SK-N-SH treated with all-trans-retinoic acid at 6 μM for 48 hours (cell line): ENCODE measurements at regions not wholly inside any gene's neighbourhood (a gene's known extent, or its start where the extent isn't known, plus 50 kb on each side); places are given as distances from the start of the nearest gene placed in this dataset.

ENCODE experiments used
- ATAC-seq: fragments of 200-7000 bp; cut with Tn5 transposase; 3 replicates; pipeline ENCODE4 v1.9.1; 2020; ENCODE audit warnings: mild to moderate bottlenecking, moderate library complexity
- BACH2 ChIP-seq: fragments of 250-450 bp; sonication (Bioruptor Pico); IDR thresholded peaks from 2 replicates; pipeline ENCODE4 v1.9.0; 2021; ENCODE audit warnings: mild to moderate bottlenecking, borderline replicate concordance
- CREB5 ChIP-seq: fragments of 250-450 bp; sonication (Bioruptor Pico); IDR thresholded peaks from 2 replicates; pipeline ENCODE4 v1.5.1; 2020; ENCODE audit warnings: low read depth, mild to moderate bottlenecking, moderate library complexity
- CSDC2 ChIP-seq: fragments of 250-450 bp; sonication (Bioruptor Pico); IDR thresholded peaks from 2 replicates; pipeline ENCODE4 v1.5.0; 2020; ENCODE audit warnings: mild to moderate bottlenecking, moderate library complexity
- ESRRG ChIP-seq: fragments of 250-450 bp; sonication (Bioruptor Pico); IDR thresholded peaks from 2 replicates; pipeline ENCODE4 v1.6.1; 2021; ENCODE audit warnings: mild to moderate bottlenecking
- GLIS3 ChIP-seq: fragments of 250-450 bp; sonication (Bioruptor Pico); IDR thresholded peaks from 2 replicates; pipeline ENCODE4 v1.5.0; 2020; ENCODE audit warnings: mild to moderate bottlenecking, moderate library complexity
- ISL1 ChIP-seq: fragments of 250-450 bp; sonication (Bioruptor Pico); IDR thresholded peaks from 2 replicates; pipeline ENCODE4 v2.1.2; 2022; ENCODE audit warnings: mild to moderate bottlenecking, moderate library complexity
- OSR1 ChIP-seq: fragments of 250-450 bp; sonication (Bioruptor Pico); IDR thresholded peaks from 2 replicates; pipeline ENCODE4 v1.8.0; 2022; ENCODE audit warnings: moderate library complexity, mild to moderate bottlenecking, inconsistent platforms
- PATZ1 ChIP-seq: fragments of 250-450 bp; sonication (Bioruptor Pico); IDR thresholded peaks from 2 replicates; pipeline ENCODE4 v1.8.0; 2020; ENCODE audit warnings: mild to moderate bottlenecking, moderate library complexity, borderline replicate concordance
- PPARA ChIP-seq: fragments of 250-450 bp; sonication (Bioruptor Pico); IDR thresholded peaks from 2 replicates; pipeline ENCODE4 v1.5.0; 2020; ENCODE audit warnings: mild to moderate bottlenecking, borderline replicate concordance
- RARB ChIP-seq: fragments of 250-450 bp; sonication (Bioruptor Pico); IDR thresholded peaks from 2 replicates; pipeline ENCODE4 v1.8.0; 2021; ENCODE audit warnings: mild to moderate bottlenecking, moderate library complexity
- SNAI2 ChIP-seq: fragments of 250-450 bp; sonication (Bioruptor Pico); IDR thresholded peaks from 2 replicates; pipeline ENCODE4 v1.5.0; 2020; ENCODE audit warnings: mild to moderate bottlenecking, moderate library complexity
- TCF4 ChIP-seq: fragments of 250-450 bp; sonication (Bioruptor Pico); IDR thresholded peaks from 2 replicates; pipeline ENCODE4 v1.8.0; 2021; ENCODE audit warnings: mild to moderate bottlenecking, moderate library complexity, borderline replicate concordance
- TOX ChIP-seq: fragments of 250-450 bp; sonication (Bioruptor Pico); IDR thresholded peaks from 2 replicates; pipeline ENCODE4 v1.8.0; 2021; ENCODE audit warnings: mild to moderate bottlenecking, moderate library complexity, borderline replicate concordance
- ZC3H10 ChIP-seq: fragments of 250-450 bp; sonication (Bioruptor Pico); IDR thresholded peaks from 2 replicates; pipeline ENCODE4 v1.5.1; 2021; ENCODE audit warnings: mild to moderate bottlenecking, moderate library complexity
- ZFP3 ChIP-seq: fragments of 250-450 bp; sonication (Bioruptor Pico); IDR thresholded peaks from 2 replicates; pipeline ENCODE4 v1.5.0; 2020; ENCODE audit warnings: mild to moderate bottlenecking, moderate library complexity
- ZFP30 ChIP-seq: fragments of 450-650 bp; formaldehyde crosslinking; IDR thresholded peaks from 2 replicates; pipeline ENCODE4 v1.5.0; 2022; ENCODE audit warnings: mild to moderate bottlenecking, moderate library complexity
- ZNF70 ChIP-seq: fragments of 450-650 bp; formaldehyde crosslinking; IDR thresholded peaks from 2 replicates; pipeline ENCODE4 v1.5.0; 2020; ENCODE audit warnings: mild to moderate bottlenecking, moderate library complexity
- ZNF8 ChIP-seq: fragments of 450-650 bp; formaldehyde crosslinking; IDR thresholded peaks from 2 replicates; pipeline ENCODE4 v1.5.0; 2020; ENCODE audit warnings: mild to moderate bottlenecking, moderate library complexity
- TF ChIP-seq, protein P1 (sequence below): fragments of 250-450 bp; sonication (Bioruptor Pico); IDR thresholded peaks from 2 replicates; pipeline ENCODE4 v1.8.0; 2021; ENCODE audit warnings: low read depth, mild to moderate bottlenecking, moderate library complexity, borderline replicate concordance

- TF ChIP-seq, protein P1, sequence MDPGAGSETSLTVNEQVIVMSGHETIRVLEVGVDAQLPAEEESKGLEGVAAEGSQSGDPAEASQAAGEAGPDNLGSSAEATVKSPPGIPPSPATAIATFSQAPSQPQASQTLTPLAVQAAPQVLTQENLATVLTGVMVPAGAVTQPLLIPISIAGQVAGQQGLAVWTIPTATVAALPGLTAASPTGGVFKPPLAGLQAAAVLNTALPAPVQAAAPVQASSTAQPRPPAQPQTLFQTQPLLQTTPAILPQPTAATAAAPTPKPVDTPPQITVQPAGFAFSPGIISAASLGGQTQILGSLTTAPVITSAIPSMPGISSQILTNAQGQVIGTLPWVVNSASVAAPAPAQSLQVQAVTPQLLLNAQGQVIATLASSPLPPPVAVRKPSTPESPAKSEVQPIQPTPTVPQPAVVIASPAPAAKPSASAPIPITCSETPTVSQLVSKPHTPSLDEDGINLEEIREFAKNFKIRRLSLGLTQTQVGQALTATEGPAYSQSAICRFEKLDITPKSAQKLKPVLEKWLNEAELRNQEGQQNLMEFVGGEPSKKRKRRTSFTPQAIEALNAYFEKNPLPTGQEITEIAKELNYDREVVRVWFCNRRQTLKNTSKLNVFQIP (CRISPR knock-in tag), result no peak
- TF ChIP-seq ZC3H10 (CRISPR knock-in tag) (no peak), ZFP3 (CRISPR knock-in tag) (no peak), BACH2 (no peak), ISL1 (CRISPR knock-in tag) (no peak)
These were observed 122.6 kb downstream of the CD8B2 start (continued) for GRCh38 chr2:106609780-106610179.

DNA sequence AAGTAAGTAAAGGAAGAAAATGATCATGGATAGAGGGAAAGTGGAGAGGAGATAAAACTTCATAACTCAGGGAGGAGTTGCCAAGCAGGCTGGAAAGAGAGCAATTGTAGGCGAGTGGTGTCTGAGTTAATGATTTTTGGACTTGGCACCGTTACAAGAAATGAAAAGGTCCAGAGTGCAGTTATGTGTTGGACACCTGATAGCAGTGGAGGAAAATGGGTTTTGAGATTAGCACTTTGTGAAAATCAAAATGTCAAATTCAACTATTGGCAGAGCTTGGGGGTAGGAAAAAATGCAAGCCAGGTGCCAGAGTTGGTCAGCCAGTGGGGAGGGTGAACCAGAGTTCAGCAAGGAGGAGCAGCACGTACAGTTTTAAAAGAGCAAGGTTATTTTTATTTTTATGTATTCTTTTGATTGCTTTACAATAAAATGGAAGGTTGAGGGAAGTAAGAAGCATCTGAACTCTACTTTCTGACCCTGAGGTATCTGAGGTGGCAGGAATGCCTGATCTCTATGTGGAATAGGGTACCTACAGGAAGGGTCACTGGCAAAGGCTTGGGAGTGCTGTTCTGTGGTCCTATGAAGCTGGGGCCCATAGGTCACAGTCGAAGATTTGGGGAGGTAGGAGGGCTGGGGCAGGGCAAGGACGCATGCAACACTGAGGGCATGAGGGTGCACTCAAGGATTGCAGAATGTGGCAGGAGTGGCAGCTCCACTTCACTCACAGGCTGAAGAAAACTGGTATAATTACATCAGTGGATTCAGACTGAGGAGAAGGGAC lies 127.5 kb downstream of the CD8B2 start:
- ATAC-seq, result no peak
- TF ChIP-seq PPARA (CRISPR knock-in tag), result no peak
- no peak for TF ChIP-seq RARB
- TF ChIP-seq OSR1 (CRISPR knock-in tag), result no peak
- no peak for TF ChIP-seq ZNF8 (CRISPR knock-in tag)
- TF ChIP-seq CREB5 (CRISPR knock-in tag), result no peak
- TF ChIP-seq TCF4, result no peak
- no peak for TF ChIP-seq PATZ1
- TF ChIP-seq SNAI2, result no peak
- TF ChIP-seq GLIS3 (CRISPR knock-in tag), result no peak
- TF ChIP-seq, protein P1 (CRISPR knock-in tag), result no peak
- TF ChIP-seq ESRRG (CRISPR knock-in tag), result no peak
- no peak for TF ChIP-seq ISL1 (CRISPR knock-in tag)
- TF ChIP-seq ZFP30 (CRISPR knock-in tag), result no peak
- TF ChIP-seq ZFP3 (CRISPR knock-in tag), result no peak
- no peak for TF ChIP-seq TOX (CRISPR knock-in tag)
- no peak for TF ChIP-seq ZC3H10 (CRISPR knock-in tag)

DNA sequence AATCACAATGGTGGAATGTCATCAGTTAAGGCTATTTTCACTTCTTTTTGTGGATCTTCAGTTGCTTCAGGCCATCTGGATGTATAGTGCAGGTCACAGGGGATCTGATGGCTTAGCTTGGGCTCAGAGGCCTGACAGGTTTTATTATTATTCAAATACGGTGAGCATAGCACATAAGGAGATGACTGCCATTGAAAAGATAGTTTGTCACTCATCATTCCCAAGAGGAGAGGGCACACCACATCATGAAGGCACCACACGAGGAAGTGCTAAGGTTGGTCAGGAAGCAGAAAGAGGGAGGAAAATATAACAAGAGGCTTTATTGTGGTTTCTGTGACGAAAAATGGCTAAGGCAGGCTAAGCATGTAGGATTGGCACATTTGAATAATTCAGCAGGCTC lies 131.4 kb downstream of the CD8B2 start:
- TF ChIP-seq CSDC2 (CRISPR knock-in tag), result no peak
- TF ChIP-seq ISL1 (CRISPR knock-in tag), result no peak
- no peak for TF ChIP-seq SNAI2
- TF ChIP-seq CREB5 (CRISPR knock-in tag), result no peak
- no peak for TF ChIP-seq ZC3H10 (CRISPR knock-in tag)
- TF ChIP-seq ZNF70 (CRISPR knock-in tag), result no peak
- TF ChIP-seq, protein P1 (CRISPR knock-in tag), result no peak
- TF ChIP-seq OSR1 (CRISPR knock-in tag), result no peak
- TF ChIP-seq GLIS3 (CRISPR knock-in tag), result no peak
- TF ChIP-seq PPARA (CRISPR knock-in tag), result no peak
- no peak for ATAC-seq
